ENCODE measurements at regions not wholly inside any gene's neighbourhood (a gene's known extent, or its start where the extent isn't known, plus 50 kb on each side); places are given as distances from the start of the nearest gene placed in this dataset.

DNA sequence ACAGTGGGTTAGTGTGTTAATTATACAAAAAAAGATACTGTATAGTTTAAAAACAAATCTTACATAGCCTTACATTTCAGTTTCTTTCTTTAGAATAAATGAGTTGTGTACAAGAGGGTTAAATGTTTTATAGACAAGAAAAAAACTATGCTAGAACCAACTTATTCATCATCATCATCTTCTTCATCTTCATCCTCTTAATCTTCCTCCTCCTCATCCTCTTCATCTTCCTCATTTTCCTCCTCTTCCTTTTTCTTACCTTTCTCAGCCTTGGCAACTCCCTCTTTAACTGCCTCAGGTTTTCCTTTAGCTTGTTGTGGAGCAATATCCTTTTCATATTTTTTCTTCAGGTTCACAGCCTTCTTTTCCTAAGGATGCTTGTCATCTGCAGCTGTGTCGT lies 53.7 kb downstream of the RPS12 start:
- Mint-ChIP-seq H3K36me3 (no peaks in the 10 kb centered on the region), H3K27me3 (peaks cover 2% of the 10 kb centered on the region), H3K27ac (no peak overlapping the region), H3K4me1 (no peaks in the 10 kb centered on the region), H3K4me3 (no peak overlapping the region), H3K9me3 (no peaks in the 10 kb centered on the region)
- DNase-seq (ENCODE audit: low spot score in 2 of 2) (no peak), ATAC-seq (ENCODE audit: low read depth) (no peak)

DNA sequence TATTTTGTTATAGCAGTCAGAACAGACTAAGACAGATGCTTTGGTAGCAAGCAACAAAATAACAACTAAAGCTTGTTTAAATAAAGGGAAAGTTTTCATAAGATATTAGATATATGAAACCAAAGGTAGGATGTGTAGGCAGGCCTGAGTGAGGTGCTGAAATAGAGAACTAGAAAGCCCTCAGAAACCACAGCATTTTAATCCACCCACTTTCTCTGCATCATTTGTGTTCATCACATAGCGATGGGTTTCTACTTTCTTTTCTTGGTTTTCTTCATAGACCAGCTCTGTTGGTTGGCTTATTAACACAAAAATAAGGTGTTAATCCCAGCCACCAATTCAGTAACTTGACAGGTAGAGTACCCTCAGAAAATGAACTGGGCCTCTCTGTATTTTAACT lies 58.6 kb downstream of the RPS12 start:
- H3K36me3 Mint-ChIP-seq = peaks cover 6% of the 10 kb centered on the region
- H3K27me3 Mint-ChIP-seq = peaks cover 6% of the 10 kb centered on the region
- DNase-seq (ENCODE audit: low spot score in 2 of 2) = no peak
- H3K9me3 Mint-ChIP-seq = peaks cover 6% of the 10 kb centered on the region
- no peak overlapping the region for H3K4me3 Mint-ChIP-seq
- H3K4me1 Mint-ChIP-seq = no peaks in the 10 kb centered on the region
- H3K27ac Mint-ChIP-seq = no peak overlapping the region
- peak; percentile 98 for ATAC-seq (ENCODE audit: low read depth)

DNA sequence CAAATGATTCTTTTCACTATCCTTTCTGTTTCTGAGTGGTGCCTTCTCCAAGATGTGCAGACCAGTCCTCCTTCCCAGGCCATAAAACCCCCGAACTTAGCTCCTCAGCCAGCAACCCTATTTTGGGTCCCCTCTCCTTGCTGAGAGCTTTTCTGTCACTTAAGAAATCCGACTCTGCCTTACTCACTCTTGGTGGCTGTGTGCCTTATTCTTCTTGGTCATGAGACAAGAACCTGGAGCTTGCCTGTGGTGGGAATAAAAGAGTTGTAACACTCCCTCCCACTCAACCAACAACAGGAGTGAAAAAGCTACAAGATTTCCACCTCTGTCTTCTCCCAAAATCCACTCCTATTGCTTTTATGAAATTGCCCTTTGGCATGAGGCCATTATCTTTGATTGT lies 62.6 kb downstream of the RPS12 start:
- Mint-ChIP-seq H3K9me3 (peaks cover 6% of the 10 kb centered on the region), H3K4me1 (no peaks in the 10 kb centered on the region), H3K27ac (no peak overlapping the region), H3K27me3 (peaks cover 4% of the 10 kb centered on the region), H3K4me3 (no peak overlapping the region), H3K36me3 (peaks cover 6% of the 10 kb centered on the region)
- DNase-seq (ENCODE audit: low spot score in 2 of 2) = no peak
- no peak for ATAC-seq (ENCODE audit: low read depth)

DNA sequence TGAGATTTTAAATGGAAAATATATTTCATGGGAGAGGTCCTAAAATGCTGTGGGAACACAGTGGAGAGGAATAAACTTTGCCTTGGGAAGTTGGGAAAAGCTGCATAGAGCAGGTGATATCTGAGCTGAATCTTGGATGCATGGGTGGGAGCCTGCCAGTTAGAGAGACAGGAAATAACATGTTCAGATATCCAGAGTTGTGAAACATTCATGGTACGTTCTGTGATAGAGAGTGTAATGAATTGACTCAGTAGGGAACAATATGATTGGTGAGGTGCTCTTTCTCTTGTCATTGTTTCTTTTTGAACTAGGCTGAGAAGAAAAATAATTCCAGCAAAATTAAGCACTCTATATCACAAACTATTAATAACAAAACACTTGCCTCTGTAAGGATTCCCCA lies 72.8 kb downstream of the RPS12 start:
- Mint-ChIP-seq H3K27ac (no peak overlapping the region), H3K4me1 (no peaks in the 10 kb centered on the region), H3K9me3 (no peaks in the 10 kb centered on the region), H3K27me3 (peaks cover 7% of the 10 kb centered on the region), H3K4me3 (no peak overlapping the region), H3K36me3 (no peaks in the 10 kb centered on the region)
- DNase-seq (ENCODE audit: low spot score in 2 of 2) (no peak), ATAC-seq (ENCODE audit: low read depth) (no peak)

DNA sequence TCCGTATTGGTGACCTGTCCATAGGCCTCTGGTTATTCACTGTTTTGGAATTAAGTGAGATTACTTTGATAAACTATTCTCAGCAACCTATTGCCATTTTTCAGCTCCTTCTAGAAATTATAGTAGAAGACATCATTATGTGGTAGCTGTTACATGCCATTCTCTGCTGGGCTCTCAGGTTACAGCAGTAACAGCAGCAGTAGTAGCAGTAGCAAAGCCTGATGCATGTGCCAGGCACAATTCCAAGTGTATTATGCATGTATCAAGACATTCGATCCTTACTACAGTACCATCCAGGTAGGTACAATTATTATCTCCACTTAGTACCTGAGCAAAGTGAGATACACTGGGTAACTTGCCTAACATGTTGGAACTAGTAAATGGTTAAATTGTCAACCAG lies 74.3 kb downstream of the RPS12 start:
- Mint-ChIP-seq H3K27ac (no peak overlapping the region), H3K4me3 (no peak overlapping the region), H3K27me3 (peaks cover 7% of the 10 kb centered on the region), H3K9me3 (no peaks in the 10 kb centered on the region), H3K4me1 (no peaks in the 10 kb centered on the region), H3K36me3 (no peaks in the 10 kb centered on the region)
- ATAC-seq (ENCODE audit: low read depth) (no peak), DNase-seq (ENCODE audit: low spot score in 2 of 2) (no peak)

DNA sequence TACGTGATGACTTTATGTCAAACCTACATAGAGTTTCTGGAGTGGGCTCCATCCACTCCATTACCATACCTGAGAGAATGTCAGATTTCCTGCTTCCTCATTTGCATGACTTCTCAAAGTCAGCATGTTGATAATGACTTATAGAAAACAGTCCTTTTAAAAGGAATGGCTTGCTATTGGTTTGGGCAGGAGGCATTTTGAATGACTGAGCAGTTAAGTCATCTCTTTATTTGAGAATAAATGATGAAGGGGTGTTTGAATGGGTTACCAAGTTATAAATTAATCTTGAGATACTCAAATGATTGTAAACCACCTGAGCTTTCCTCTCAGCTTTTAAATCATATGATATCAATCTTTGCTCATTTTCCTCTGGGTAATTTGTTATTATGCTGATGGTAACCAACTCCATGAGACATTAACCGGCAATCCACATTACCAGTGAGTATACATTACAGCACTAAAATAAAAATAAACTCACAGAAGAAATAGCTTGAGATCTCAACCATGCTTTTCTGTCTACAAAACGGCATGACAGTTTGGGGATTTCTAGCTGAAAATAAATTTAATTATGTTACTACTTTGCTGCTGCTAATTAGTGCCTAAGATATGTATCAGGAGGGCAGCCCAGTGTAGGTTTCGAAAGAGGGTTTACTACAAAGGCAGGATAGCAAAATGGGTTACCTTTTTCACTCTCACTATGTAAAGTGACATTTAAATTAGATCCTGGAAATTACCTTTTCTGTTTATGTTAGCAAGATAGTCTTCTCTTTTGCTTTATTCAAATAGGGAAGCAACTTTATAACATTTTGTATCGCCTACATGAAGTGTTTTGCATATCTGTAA lies 78.8 kb downstream of the RPS12 start:
- no peak for ATAC-seq (ENCODE audit: low read depth)
- Mint-ChIP-seq H3K36me3 (no peaks in the 10 kb centered on the region), H3K27me3 (peaks cover 2% of the 10 kb centered on the region), H3K4me1 (no peaks in the 10 kb centered on the region), H3K27ac (no peak overlapping the region), H3K4me3 (no peak overlapping the region), H3K9me3 (no peaks in the 10 kb centered on the region)
- no peak for DNase-seq (ENCODE audit: low spot score in 2 of 2)

DNA sequence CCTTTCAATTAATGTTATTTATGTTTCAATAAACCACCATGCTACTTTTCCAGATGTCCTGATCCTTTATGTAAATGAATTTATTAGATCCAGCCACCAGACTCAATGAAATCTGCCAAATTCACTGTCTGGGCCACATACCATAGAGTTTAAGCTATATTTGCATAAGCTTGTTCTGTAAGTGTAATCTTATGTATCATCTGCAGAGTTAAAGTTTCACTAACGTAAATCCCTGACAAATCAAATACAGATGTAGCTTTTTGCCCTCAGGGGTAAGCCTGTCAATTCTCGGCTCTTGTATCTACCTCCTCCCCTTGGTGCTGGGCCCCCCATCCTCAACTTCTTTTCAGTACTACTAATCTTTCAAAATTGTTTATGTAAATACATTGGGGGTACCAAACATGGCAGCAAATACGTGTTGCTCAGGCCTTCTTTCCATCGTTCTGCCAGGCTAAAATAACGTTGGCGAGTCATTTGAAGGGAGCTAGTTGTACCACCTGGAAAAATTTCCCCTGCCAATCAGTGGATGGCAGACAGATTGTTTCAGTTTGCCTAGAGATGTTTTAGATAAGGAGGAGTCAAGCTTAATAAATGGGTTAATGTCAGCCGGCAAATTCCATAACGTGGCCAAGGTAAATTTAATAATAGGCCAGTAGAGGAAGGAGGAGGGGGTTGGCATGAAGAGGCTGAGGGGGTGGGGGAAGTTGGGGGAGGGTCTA lies 79.6 kb downstream of the RPS12 start:
- Mint-ChIP-seq H3K4me3 (no peak overlapping the region), H3K9me3 (no peaks in the 10 kb centered on the region), H3K4me1 (no peaks in the 10 kb centered on the region), H3K27me3 (peaks cover 3% of the 10 kb centered on the region), H3K36me3 (no peaks in the 10 kb centered on the region), H3K27ac (no peak overlapping the region)
- no peak for ATAC-seq (ENCODE audit: low read depth)
- no peak for DNase-seq (ENCODE audit: low spot score in 2 of 2)

DNA sequence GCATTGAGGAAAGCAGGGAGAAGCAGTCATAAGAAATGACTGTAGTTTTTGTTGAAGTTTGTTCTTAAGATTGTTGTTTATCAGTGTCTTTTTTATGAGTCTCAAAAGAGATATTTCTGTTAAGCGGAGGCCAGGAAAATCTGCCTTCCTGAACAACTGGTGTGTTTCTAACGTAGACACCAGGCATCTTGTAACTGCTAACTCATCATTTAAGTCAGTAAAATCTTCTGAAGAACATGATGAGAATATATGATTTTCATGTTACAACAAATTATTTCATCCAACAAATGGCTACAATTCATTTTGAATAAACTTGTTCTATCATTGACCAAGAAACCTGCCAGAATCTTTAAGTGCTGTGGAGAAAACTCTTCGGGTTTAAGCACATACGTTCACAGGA lies 84.0 kb downstream of the RPS12 start:
- no peak for ATAC-seq (ENCODE audit: low read depth)
- no peaks in the 10 kb centered on the region for H3K4me1 Mint-ChIP-seq
- no peak overlapping the region for H3K4me3 Mint-ChIP-seq
- no peak for DNase-seq (ENCODE audit: low spot score in 2 of 2)
- no peaks in the 10 kb centered on the region for H3K36me3 Mint-ChIP-seq
- no peaks in the 10 kb centered on the region for H3K9me3 Mint-ChIP-seq
- H3K27ac Mint-ChIP-seq = no peak overlapping the region
- peaks cover 4% of the 10 kb centered on the region for H3K27me3 Mint-ChIP-seq

DNA sequence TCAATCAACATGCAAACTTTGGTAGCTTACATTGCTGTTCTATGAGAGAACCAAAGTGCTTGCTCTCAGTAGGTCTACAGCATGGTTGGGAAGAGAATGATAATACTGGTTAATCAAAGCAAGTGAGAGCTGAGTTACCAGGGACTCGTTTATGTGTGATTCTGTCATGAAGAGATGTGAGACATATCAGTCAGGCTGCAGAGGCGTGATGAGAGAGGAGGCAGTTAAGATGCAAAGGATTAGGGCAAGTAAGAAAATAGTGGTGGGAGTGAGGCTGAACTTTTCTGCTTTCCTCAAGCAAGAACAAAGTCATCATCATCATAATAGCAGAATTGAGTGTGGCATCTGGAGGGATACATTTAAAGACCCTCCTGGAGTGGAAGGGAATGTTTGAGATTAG lies 86.5 kb downstream of the RPS12 start:
- no peaks in the 10 kb centered on the region for H3K36me3 Mint-ChIP-seq
- no peak overlapping the region for H3K27ac Mint-ChIP-seq
- ATAC-seq (ENCODE audit: low read depth) = no peak
- H3K9me3 Mint-ChIP-seq = peaks cover 2% of the 10 kb centered on the region
- H3K4me3 Mint-ChIP-seq = no peak overlapping the region
- DNase-seq (ENCODE audit: low spot score in 2 of 2) = no peak
- peaks cover 6% of the 10 kb centered on the region for H3K27me3 Mint-ChIP-seq
- H3K4me1 Mint-ChIP-seq = no peaks in the 10 kb centered on the region

DNA sequence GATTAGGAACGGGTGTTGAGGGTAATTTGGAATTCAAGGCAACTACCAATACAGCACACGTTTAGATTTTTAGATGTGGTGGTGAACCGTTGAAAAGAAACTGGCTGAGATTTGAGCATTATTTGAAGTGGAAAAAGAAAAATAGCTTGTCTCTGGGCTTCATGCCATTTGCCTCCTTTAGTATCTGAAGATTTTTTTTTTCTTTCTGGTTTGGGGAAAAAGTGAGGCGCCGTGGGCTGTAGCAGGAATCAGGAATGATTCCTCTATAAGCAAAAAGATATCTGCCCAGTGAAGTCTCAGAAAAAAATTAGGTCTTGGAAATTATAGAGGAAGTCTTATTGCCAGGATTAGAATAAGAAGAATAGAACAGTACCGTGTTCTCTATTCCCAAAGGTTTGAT lies 88.5 kb downstream of the RPS12 start:
- Mint-ChIP-seq H3K9me3 (peaks cover 2% of the 10 kb centered on the region), H3K27ac (no peak overlapping the region), H3K4me3 (no peak overlapping the region), H3K4me1 (no peaks in the 10 kb centered on the region), H3K27me3 (peaks cover 6% of the 10 kb centered on the region), H3K36me3 (no peaks in the 10 kb centered on the region)
- no peak for ATAC-seq (ENCODE audit: low read depth)
- DNase-seq (ENCODE audit: low spot score in 2 of 2) = no peak

DNA sequence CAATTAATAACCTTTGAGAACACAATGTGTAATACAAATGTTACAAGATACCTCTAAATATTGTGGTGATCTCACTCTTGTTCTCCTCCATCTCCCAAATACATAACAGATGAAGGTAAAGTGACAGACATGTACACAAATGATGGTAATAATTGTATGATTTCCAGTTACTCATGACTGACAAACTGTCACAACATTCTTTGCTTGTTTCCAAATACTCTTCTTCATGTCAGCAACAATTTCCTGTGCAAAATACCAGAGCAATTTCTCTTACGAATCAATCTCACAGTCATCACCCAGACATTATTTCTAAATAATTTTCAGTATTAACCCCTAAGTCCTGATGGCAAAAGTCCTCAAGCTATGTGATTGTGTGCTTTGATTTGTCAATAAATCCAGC lies 92.9 kb downstream of the RPS12 start:
- ATAC-seq (ENCODE audit: low read depth) = no peak
- Mint-ChIP-seq H3K9me3 (peaks cover 2% of the 10 kb centered on the region), H3K27ac (no peak overlapping the region), H3K4me1 (peaks cover 2% of the 10 kb centered on the region), H3K27me3 (peaks cover 2% of the 10 kb centered on the region), H3K36me3 (no peaks in the 10 kb centered on the region), H3K4me3 (no peak overlapping the region)
- no peak for DNase-seq (ENCODE audit: low spot score in 2 of 2)

DNA sequence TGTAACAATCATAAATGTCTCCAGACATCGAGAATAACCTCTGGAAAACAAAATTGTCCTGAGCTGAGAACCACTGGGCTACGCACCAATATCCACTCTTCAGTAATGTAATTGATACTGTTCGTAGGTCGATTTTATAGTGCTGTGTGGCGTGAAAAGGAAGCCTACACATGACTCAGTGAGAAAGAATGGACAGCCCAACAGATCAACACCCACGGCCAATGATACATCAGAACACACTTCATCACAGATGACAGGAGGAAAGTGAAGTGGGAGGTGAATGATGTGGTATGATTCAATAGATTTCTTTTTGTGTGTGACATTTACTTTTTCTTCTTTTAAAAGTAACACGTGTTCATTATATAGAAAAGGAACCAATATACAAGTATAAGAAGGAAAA lies 93.5 kb downstream of the RPS12 start:
- Mint-ChIP-seq H3K9me3 (peaks cover 2% of the 10 kb centered on the region), H3K4me1 (peaks cover 2% of the 10 kb centered on the region), H3K4me3 (no peak overlapping the region), H3K27ac (no peak overlapping the region), H3K27me3 (peaks cover 3% of the 10 kb centered on the region), H3K36me3 (no peaks in the 10 kb centered on the region)
- no peak for DNase-seq (ENCODE audit: low spot score in 2 of 2)
- ATAC-seq (ENCODE audit: low read depth) = no peak

DNA sequence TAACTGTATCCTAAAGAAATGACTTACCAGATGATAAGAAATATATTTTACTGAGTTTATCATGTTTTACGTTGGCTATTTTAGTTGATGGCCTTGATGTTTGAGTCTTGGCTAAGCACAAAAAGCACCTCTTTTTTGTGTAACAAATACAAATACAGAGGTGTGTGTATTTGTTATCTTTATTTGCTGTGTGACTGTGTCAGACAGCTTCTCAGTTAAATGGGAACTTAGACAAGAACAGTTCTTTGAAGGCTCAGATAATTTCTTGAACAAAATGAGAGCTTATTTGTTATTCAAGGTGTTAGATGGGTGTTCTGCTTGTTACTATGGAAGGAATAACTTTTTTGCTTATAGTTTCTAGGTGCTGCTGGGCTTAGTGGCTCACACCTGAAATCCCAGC lies 95.4 kb downstream of the RPS12 start:
- no peak for ATAC-seq (ENCODE audit: low read depth)
- Mint-ChIP-seq H3K27me3 (peaks cover 4% of the 10 kb centered on the region), H3K4me3 (no peak overlapping the region), H3K27ac (no peak overlapping the region), H3K9me3 (peaks cover 2% of the 10 kb centered on the region), H3K36me3 (no peaks in the 10 kb centered on the region), H3K4me1 (peaks cover 2% of the 10 kb centered on the region)
- DNase-seq (ENCODE audit: low spot score in 2 of 2) = no peak

DNA sequence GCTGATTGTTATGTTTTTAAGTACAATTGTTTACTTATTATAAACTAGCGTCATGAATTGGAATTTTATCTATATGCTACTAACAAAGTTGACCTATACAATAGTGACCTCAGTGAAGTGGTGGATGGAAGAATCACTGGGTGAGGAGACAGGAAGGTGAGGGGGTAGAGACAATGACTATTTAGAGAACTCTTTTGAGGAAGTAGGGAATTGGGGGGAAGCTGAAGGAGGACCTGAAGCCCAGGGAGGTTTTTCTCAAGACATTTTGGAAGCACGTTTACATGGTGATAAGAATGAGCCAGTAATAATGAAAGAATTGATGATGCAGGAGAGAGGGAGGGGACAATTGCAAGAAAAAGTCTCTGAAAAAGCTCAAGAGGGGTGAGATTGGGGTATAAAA lies 96.4 kb downstream of the RPS12 start:
- DNase-seq (ENCODE audit: low spot score in 2 of 2) (no peak), ATAC-seq (ENCODE audit: low read depth) (no peak)
- Mint-ChIP-seq H3K27me3 (peaks cover 2% of the 10 kb centered on the region), H3K9me3 (no peaks in the 10 kb centered on the region), H3K4me1 (peaks cover 2% of the 10 kb centered on the region), H3K4me3 (no peak overlapping the region), H3K36me3 (no peaks in the 10 kb centered on the region), H3K27ac (no peak overlapping the region)
